Vagina (tissue), 2 donors: ENCODE measurements at regions not wholly inside any gene's neighbourhood (a gene's known extent, or its start where the extent isn't known, plus 50 kb on each side); places are given as distances from the start of the nearest gene placed in this dataset.

Experiments used
- DNase-seq, 2 donors: peaks; one replicate each; pipeline ENCODE4 v3.0.0-alpha.2; 2017; ENCODE audit errors: extremely low spot score in 2 of 2
- H3K27ac ChIP-seq: fragments of 200-600 bp; sonication (generic); one replicate; pipeline ENCODE4 v1.5.1; 2019
- H3K27me3 ChIP-seq: fragments of 200-600 bp; sonication (generic); one replicate; pipeline ENCODE4 v1.5.1; 2019
- H3K36me3 ChIP-seq, 2 donors: fragments of 200-600 bp; sonication (generic); one replicate each; pipeline ENCODE4 v1.5.1; 2017 to 2019
- H3K4me1 ChIP-seq: fragments of 200-600 bp; sonication (generic); one replicate; pipeline ENCODE4 v1.5.1; 2019
- H3K4me3 ChIP-seq, 2 donors: fragments of 200-600 bp; sonication (generic); 1 replicate in 1 of 2; 2 replicates in 1 of 2; pipeline ENCODE4 v1.5.1; 2016 to 2019
- H3K9me3 ChIP-seq: fragments of 200-600 bp; sonication (generic); one replicate; pipeline ENCODE4 v1.5.1; 2019
- POLR2A ChIP-seq, 2 donors: fragments of 450-650 bp; IDR thresholded peaks; one replicate each; pipeline ENCODE4 v1.6.1; 2017; ENCODE audit warnings: antibody characterized with exemption in 2 of 2, mild to moderate bottlenecking in 2 of 2, moderate library complexity in 2 of 2
- POLR2AphosphoS5 ChIP-seq, 2 donors: sonication (generic); formaldehyde crosslinking; IDR thresholded peaks; one replicate each; pipeline ENCODE4 v1.9.0; 2017; ENCODE audit warnings: antibody characterized with exemption in 2 of 2, mild to moderate bottlenecking in 2 of 2, low read depth in 1 of 2; ENCODE audit not compliant: insufficient read depth in 1 of 2
- intact Hi-C: fragments of 100-400 bp; cut with DNase I; formaldehyde crosslinking; loops from one replicate; pipeline ENCODE4 v1.15.1; 2023
- TF ChIP-seq, protein P1 (sequence below), 3 experiments: fragments of 450-650 bp in 2 of 3; fragments of 200-600 bp in 1 of 3; sonication (generic) in 1 of 3; IDR thresholded peaks; one replicate each; pipeline ENCODE4 v1.5.1; 2017 to 2019; ENCODE audit warnings: antibody characterized with exemption in 3 of 3, mild to moderate bottlenecking in 2 of 3, moderate library complexity in 2 of 3

DNA sequence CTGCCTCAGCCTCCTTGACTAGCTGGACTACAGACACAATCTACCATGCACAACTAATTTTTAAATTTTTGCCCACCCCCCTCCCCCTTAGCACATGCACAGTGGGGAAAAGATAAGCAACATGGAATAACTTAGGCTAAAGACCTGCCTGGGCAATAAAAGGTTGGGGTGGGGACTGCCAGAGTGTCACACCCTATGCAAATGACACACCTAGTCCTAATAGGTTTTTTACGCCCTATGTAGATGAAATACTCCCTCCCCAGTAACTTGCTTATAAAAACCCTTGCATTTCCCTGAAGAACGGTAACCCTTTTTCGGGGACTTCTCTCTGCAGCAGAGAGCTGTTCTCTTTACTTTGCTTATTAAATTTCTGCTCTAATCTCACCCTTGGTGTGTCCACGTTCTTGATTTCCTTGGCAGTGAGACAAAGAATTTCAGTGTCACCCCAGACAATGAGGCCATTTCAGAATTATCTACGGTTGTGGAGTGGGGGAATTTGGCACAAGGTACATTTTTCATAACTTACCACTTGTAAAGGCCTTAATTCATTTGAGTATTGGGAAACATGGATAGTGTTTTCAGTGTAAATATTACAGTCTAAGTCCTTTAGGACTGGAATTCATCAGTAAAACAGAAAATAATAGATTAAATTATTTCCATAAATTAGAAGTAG lies 109.2 kb downstream of the NOL4 start:
- no peaks in the 10 kb centered on the region for H3K9me3 ChIP-seq
- no peaks in the 10 kb centered on the region for H3K36me3 ChIP-seq
- TF ChIP-seq POLR2AphosphoS5 (IDR thresholded peaks at IDR 0.05; ENCODE audit: insufficient read depth in 1 of 2, low read depth in 1 of 2), result no peak
- no peak for TF ChIP-seq POLR2A (IDR thresholded peaks at IDR 0.05)
- TF ChIP-seq, protein P1, sequence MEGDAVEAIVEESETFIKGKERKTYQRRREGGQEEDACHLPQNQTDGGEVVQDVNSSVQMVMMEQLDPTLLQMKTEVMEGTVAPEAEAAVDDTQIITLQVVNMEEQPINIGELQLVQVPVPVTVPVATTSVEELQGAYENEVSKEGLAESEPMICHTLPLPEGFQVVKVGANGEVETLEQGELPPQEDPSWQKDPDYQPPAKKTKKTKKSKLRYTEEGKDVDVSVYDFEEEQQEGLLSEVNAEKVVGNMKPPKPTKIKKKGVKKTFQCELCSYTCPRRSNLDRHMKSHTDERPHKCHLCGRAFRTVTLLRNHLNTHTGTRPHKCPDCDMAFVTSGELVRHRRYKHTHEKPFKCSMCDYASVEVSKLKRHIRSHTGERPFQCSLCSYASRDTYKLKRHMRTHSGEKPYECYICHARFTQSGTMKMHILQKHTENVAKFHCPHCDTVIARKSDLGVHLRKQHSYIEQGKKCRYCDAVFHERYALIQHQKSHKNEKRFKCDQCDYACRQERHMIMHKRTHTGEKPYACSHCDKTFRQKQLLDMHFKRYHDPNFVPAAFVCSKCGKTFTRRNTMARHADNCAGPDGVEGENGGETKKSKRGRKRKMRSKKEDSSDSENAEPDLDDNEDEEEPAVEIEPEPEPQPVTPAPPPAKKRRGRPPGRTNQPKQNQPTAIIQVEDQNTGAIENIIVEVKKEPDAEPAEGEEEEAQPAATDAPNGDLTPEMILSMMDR (IDR thresholded peaks at IDR 0.05), result no peak
- H3K4me3 ChIP-seq, result no peak overlapping the region
- no peaks in the 10 kb centered on the region for H3K4me1 ChIP-seq
- no peaks in the 10 kb centered on the region for H3K27me3 ChIP-seq
- intact Hi-C loops, result no loop called here
- no peak overlapping the region for H3K27ac ChIP-seq
- no peak for DNase-seq

DNA sequence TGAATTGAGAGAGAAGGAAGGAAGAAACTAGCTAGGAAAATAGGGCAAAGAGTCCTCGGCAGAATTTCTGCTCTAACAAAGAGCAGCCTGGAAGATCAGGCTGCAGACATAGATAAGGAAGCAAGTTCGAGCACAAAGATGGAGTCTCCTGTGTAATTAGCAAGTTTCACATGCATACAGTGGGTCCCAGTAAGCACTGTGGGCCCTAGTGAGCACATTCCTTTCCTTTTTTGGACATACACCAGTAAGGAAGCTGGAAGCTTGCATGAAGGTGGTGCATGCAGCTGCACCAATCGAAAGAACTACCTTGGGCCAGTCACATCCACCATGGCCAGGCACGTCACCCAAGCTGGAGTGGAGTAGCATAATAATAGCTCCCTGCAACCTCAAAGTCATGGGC lies 109.7 kb downstream of the NOL4 start:
- Histone ChIP-seq H3K4me1 (no peaks in the 10 kb centered on the region), H3K27me3 (no peaks in the 10 kb centered on the region), H3K4me3 (no peak overlapping the region), H3K9me3 (no peaks in the 10 kb centered on the region), H3K27ac (no peak overlapping the region), H3K36me3 (no peaks in the 10 kb centered on the region)
- TF ChIP-seq POLR2AphosphoS5 (IDR thresholded peaks at IDR 0.05; ENCODE audit: insufficient read depth in 1 of 2, low read depth in 1 of 2), result no peak
- TF ChIP-seq POLR2A (IDR thresholded peaks at IDR 0.05), result no peak
- intact Hi-C loops, result no loop called here
- no peak for DNase-seq

DNA sequence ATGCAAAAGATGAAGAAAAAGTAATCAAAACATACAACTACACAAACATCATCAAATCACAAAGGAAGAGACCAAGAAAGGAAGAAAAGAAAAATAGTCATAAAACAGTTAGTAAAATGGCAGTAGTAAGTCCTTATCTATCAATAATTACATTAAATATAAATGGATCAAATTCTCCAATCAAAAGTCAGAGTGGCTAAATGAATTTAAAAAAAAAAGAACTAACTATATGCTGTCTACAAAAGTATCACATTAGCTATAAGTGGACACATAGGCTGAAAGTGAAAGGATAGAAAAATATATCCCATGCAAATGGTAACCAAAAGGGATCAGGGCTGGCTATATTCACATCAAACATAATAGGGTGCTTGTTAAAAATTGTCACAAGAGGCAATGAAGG lies 116.5 kb downstream of the NOL4 start:
- H3K36me3 ChIP-seq, result no peaks in the 10 kb centered on the region
- H3K27ac ChIP-seq, result no peak overlapping the region
- no peak for DNase-seq
- H3K9me3 ChIP-seq, result no peaks in the 10 kb centered on the region
- no peaks in the 10 kb centered on the region for H3K27me3 ChIP-seq
- intact Hi-C loops, result no loop called here
- H3K4me3 ChIP-seq, result no peak overlapping the region
- no peaks in the 10 kb centered on the region for H3K4me1 ChIP-seq
- TF ChIP-seq POLR2AphosphoS5 (IDR thresholded peaks at IDR 0.05; ENCODE audit: insufficient read depth in 1 of 2, low read depth in 1 of 2), result no peak
- no peak for TF ChIP-seq POLR2A (IDR thresholded peaks at IDR 0.05)
- TF ChIP-seq, protein P1 (IDR thresholded peaks at IDR 0.05), result no peak

DNA sequence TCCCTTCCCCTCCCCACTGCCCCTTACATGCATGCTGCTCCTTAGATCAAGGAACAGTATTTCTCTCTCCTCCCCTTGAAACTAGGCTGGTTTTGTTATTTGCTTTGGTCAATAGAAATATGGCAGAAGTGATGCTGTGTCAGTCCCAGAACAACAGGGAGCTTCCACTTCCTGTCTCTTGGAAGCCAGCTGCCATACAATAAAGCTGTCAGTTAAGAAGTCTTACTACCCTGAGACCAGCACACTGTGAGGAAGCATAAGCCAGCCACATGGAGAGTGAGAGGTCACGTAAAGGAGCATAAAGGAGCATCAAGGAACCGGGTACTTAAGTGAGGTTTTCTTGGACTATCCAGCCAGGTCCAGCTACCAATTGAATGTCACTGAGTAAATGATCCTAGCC lies 126.6 kb downstream of the NOL4 start:
- Histone ChIP-seq H3K4me3 (no peak overlapping the region), H3K4me1 (no peaks in the 10 kb centered on the region), H3K9me3 (no peaks in the 10 kb centered on the region), H3K27ac (no peak overlapping the region), H3K36me3 (no peaks in the 10 kb centered on the region), H3K27me3 (no peaks in the 10 kb centered on the region)
- no peak for DNase-seq
- no peak for TF ChIP-seq POLR2AphosphoS5 (IDR thresholded peaks at IDR 0.05; ENCODE audit: insufficient read depth in 1 of 2, low read depth in 1 of 2)
- no peak for TF ChIP-seq POLR2A (IDR thresholded peaks at IDR 0.05)
- TF ChIP-seq, protein P1 (IDR thresholded peaks at IDR 0.05), result no peak
- intact Hi-C loops, result no loop called here

DNA sequence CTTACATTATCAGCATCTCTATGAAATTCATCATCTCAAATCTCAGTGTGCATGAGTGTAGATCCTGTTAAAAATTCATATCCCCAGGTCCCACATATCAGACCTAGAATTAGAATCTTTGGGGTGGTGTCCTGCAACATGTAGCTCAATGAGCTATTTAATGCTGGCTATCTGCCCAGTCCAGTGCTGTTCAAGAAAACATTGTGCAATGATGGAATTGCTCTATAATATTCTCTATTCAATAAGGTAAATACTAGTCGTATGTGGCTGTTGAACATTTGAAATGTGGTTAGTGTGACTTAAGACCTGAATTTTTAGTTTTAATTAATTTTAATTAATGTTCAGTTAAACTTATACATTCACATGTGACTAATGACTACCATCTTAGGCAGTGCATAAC lies 127.4 kb downstream of the NOL4 start:
- Histone ChIP-seq H3K27ac (no peak overlapping the region), H3K9me3 (no peaks in the 10 kb centered on the region), H3K4me1 (no peaks in the 10 kb centered on the region), H3K27me3 (no peaks in the 10 kb centered on the region), H3K4me3 (no peak overlapping the region), H3K36me3 (no peaks in the 10 kb centered on the region)
- no peak for DNase-seq
- TF ChIP-seq, protein P1 (IDR thresholded peaks at IDR 0.05), result no peak
- TF ChIP-seq POLR2AphosphoS5 (IDR thresholded peaks at IDR 0.05; ENCODE audit: insufficient read depth in 1 of 2, low read depth in 1 of 2) (no peak), POLR2A (IDR thresholded peaks at IDR 0.05) (no peak)
- intact Hi-C loops, result no loop called here
